ENCODE measurements at regions not wholly inside any gene's neighbourhood (a gene's known extent, or its start where the extent isn't known, plus 50 kb on each side); places are given as distances from the start of the nearest gene placed in this dataset.

DNA sequence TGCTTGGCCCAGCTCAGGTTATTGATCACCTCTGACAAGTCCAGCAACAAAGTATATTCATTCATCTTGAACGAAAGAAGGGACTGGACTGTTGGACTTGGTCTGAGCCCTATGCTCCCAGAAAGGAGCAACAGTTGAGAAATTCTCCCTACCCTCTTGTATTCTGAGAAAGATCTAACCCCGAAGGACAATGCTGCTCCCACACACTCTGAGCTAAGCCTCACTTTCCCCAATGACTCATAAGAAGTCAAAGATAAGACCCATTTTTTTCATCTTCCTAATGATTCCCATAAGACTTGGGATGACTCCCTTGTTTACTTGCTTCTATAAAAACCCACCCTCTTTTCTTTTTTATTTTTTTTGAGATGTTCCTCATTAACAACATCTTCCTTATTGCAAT lies 549.4 kb upstream of the MDFIC2 start:
- no peak for TF ChIP-seq CTCF (conservative IDR thresholded peaks at IDR 0.05 in 1 of 2, IDR thresholded peaks at IDR 0.05 in 1 of 2; ENCODE audit: extremely low read depth in 1 of 2, insufficient read depth in 1 of 2, low read depth in 1 of 2, low read length in 2 of 2)
- no peak for TF ChIP-seq EZH2 (IDR thresholded peaks at IDR 0.05; ENCODE audit: borderline replicate concordance, low read length)

Data from mammary epithelial cell (primary cell).